CD4-positive, CD25-positive, alpha-beta regulatory T cell (primary cell): ENCODE measurements at regions not wholly inside any gene's neighbourhood (a gene's known extent, or its start where the extent isn't known, plus 50 kb on each side); places are given as distances from the start of the nearest gene placed in this dataset.
"Not testable (repeated sequence)": the region's sequence is repeated elsewhere in the genome, so short reads cannot be mapped to it uniquely, and the experiment has no call there.

ENCODE experiments used
- ATAC-seq, 2 donors: fragments of 150-1000 bp; cut with Tn5 transposase; one replicate each; pipeline ENCODE4 v1.10.0; 2021; ENCODE audit warnings: low read depth in 2 of 2, moderate number of reproducible peaks in 2 of 2, moderate library complexity in 1 of 2
- DNase-seq, 3 donors: peaks; one replicate each; pipeline versions ENCODE4 v3.0.0 to v3.0.0-alpha.2; 2012 to 2022; ENCODE audit warnings: mixed read lengths in 1 of 3
- H3K27ac ChIP-seq: one replicate; pipeline ENCODE4 v1.7.0; 2013; ENCODE audit warnings: mild to moderate bottlenecking, low read length; ENCODE audit not compliant: insufficient read depth, poor library complexity, severe bottlenecking
- H3K27me3 ChIP-seq: one replicate; pipeline ENCODE4 v1.7.0; 2013; ENCODE audit warnings: low read length; ENCODE audit not compliant: control insufficient read depth, insufficient read depth
- H3K36me3 ChIP-seq: one replicate; pipeline ENCODE4 v1.7.0; 2013; ENCODE audit warnings: mild to moderate bottlenecking, low read length, moderate library complexity; ENCODE audit not compliant: control insufficient read depth, insufficient read depth
- H3K4me1 ChIP-seq: 2 replicates; pipeline ENCODE4 v1.7.0; 2013; ENCODE audit warnings: mild to moderate bottlenecking, low read length; ENCODE audit not compliant: insufficient read depth, control insufficient read depth, poor library complexity, severe bottlenecking
- H3K4me3 ChIP-seq: one replicate; pipeline ENCODE4 v1.7.0; 2013; ENCODE audit warnings: low read depth, mild to moderate bottlenecking, low read length, moderate library complexity
- H3K9me3 ChIP-seq, 2 experiments: 1 replicate in 1 of 2; 2 replicates in 1 of 2; pipeline ENCODE4 v1.7.0; 2013; ENCODE audit warnings: low read length in 2 of 2, mild to moderate bottlenecking in 1 of 2, moderate library complexity in 1 of 2; ENCODE audit not compliant: control insufficient read depth in 2 of 2
- H3K27ac Mint-ChIP-seq, 3 donors: one replicate each; pipeline ENCODE4 v1.8.0; 2020 to 2022; ENCODE audit warnings: mild to moderate bottlenecking in 3 of 3, mixed read lengths in 3 of 3, moderate library complexity in 2 of 3
- H3K27me3 Mint-ChIP-seq: one replicate; pipeline ENCODE4 v1.8.0; 2022; ENCODE audit warnings: mild to moderate bottlenecking, mixed read lengths
- H3K36me3 Mint-ChIP-seq: one replicate; pipeline ENCODE4 v1.8.0; 2020; ENCODE audit warnings: mixed read lengths
- H3K4me1 Mint-ChIP-seq, 4 donors: one replicate each; pipeline ENCODE4 v1.8.0; 2020 to 2022; ENCODE audit warnings: mixed read lengths in 4 of 4, mild to moderate bottlenecking in 1 of 4
- H3K4me3 Mint-ChIP-seq, 4 donors: one replicate each; pipeline ENCODE4 v1.8.0; 2020 to 2022; ENCODE audit warnings: mild to moderate bottlenecking in 4 of 4, mixed read lengths in 4 of 4, moderate library complexity in 3 of 4
- H3K9me3 Mint-ChIP-seq, 7 donors: one replicate each; pipeline ENCODE4 v1.8.0; 2020 to 2022; ENCODE audit warnings: mixed read lengths in 7 of 7, mild to moderate bottlenecking in 3 of 7, moderate library complexity in 2 of 7

- Mint-ChIP-seq H3K4me3 (no peak overlapping the region), H3K9me3 (peaks cover 0 to 4% (median 0%) of the 10 kb centered on the region in 7 donors), H3K36me3 (no peaks in the 10 kb centered on the region), H3K4me1 (peaks cover 0 to 10% (median 1%) of the 10 kb centered on the region in 4 donors), H3K27ac (no peak overlapping the region), H3K27me3 (peaks cover 16% of the 10 kb centered on the region)
- H3K4me3 ChIP-seq = no peak overlapping the region
- H3K9me3 ChIP-seq = no peaks in the 10 kb centered on the region
- no peaks in the 10 kb centered on the region for H3K36me3 ChIP-seq
- ATAC-seq (no peak), DNase-seq (no peak)
- H3K27me3 ChIP-seq = peaks cover 14% of the 10 kb centered on the region
- no peaks in the 10 kb centered on the region for H3K4me1 ChIP-seq
- H3K27ac ChIP-seq = no peak overlapping the region
Measured at GRCh38 chr7:76129366-76129765, 72.3 kb upstream of the SRRM3 start.

GRCh38 chr7:76129836-76130235 lies 71.9 kb upstream of the SRRM3 start:
- H3K4me1 ChIP-seq = no peaks in the 10 kb centered on the region
- peaks cover 15% of the 10 kb centered on the region for H3K27me3 ChIP-seq
- no peaks in the 10 kb centered on the region for H3K36me3 ChIP-seq
- H3K9me3 Mint-ChIP-seq = peaks cover 0 to 4% (median 0%) of the 10 kb centered on the region in 7 donors
- no peak overlapping the region for H3K27ac ChIP-seq
- H3K4me1 Mint-ChIP-seq = peaks cover 0 to 10% (median 1%) of the 10 kb centered on the region in 4 donors
- H3K9me3 ChIP-seq = no peaks in the 10 kb centered on the region
- H3K27ac Mint-ChIP-seq = no peak overlapping the region
- DNase-seq = no peak
- no peak overlapping the region for H3K4me3 ChIP-seq
- ATAC-seq = no peak
- H3K4me3 Mint-ChIP-seq = no peak overlapping the region
- peaks cover 16% of the 10 kb centered on the region for H3K27me3 Mint-ChIP-seq
- no peaks in the 10 kb centered on the region for H3K36me3 Mint-ChIP-seq

- peak in 1 of 3 donors; percentile 35 for DNase-seq
- not testable (repeated sequence) for H3K4me1 ChIP-seq, H3K36me3 ChIP-seq, H3K4me3 Mint-ChIP-seq, H3K4me1 Mint-ChIP-seq, H3K9me3 Mint-ChIP-seq, H3K9me3 ChIP-seq, H3K27ac ChIP-seq, H3K4me3 ChIP-seq, ATAC-seq, H3K36me3 Mint-ChIP-seq
- H3K27me3 ChIP-seq = peaks cover 15% of the 10 kb centered on the region
- H3K27ac Mint-ChIP-seq = peak overlapping the region in 1 of 3 donors; percentile 16
- peaks cover 24% of the 10 kb centered on the region for H3K27me3 Mint-ChIP-seq
Measured at GRCh38 chr7:76130661-76131060, 71.0 kb upstream of the SRRM3 start.

GRCh38 chr7:76131887-76132286 lies 69.8 kb upstream of the SRRM3 start:
- H3K27ac Mint-ChIP-seq, H3K9me3 ChIP-seq, H3K4me1 Mint-ChIP-seq, H3K27ac ChIP-seq, H3K36me3 ChIP-seq, H3K9me3 Mint-ChIP-seq, H3K4me3 Mint-ChIP-seq, H3K4me1 ChIP-seq, DNase-seq, H3K4me3 ChIP-seq, ATAC-seq, H3K36me3 Mint-ChIP-seq: not testable (repeated sequence)
- H3K27me3 ChIP-seq = peaks cover 17% of the 10 kb centered on the region
- peaks cover 32% of the 10 kb centered on the region for H3K27me3 Mint-ChIP-seq

- no peaks in the 10 kb centered on the region for H3K36me3 ChIP-seq
- peaks cover 45% of the 10 kb centered on the region for H3K27me3 Mint-ChIP-seq
- H3K27ac Mint-ChIP-seq = peak overlapping the region; percentile 28 to 66 (median 50)
- H3K9me3 ChIP-seq = no peaks in the 10 kb centered on the region
- no peak overlapping the region for H3K27ac ChIP-seq
- peaks cover 0 to 10% (median 1%) of the 10 kb centered on the region in 4 donors for H3K4me1 Mint-ChIP-seq
- no peaks in the 10 kb centered on the region for H3K36me3 Mint-ChIP-seq
- H3K4me1 ChIP-seq = no peaks in the 10 kb centered on the region
- DNase-seq (peak in 1 of 3 donors; percentile 19), ATAC-seq (no peak)
- H3K4me3 Mint-ChIP-seq = peak overlapping the region in 3 of 4 donors; percentile 17 to 54 (median 39)
- H3K4me3 ChIP-seq = peak overlapping the region; percentile 27
- H3K9me3 Mint-ChIP-seq = peaks cover 0 to 4% (median 0%) of the 10 kb centered on the region in 7 donors
- peaks cover 17% of the 10 kb centered on the region for H3K27me3 ChIP-seq
Measured at GRCh38 chr7:76133164-76133775, 68.4 kb upstream of the SRRM3 start.

GRCh38 chr7:76133839-76134238 lies 67.9 kb upstream of the SRRM3 start:
- peaks cover 17% of the 10 kb centered on the region for H3K27me3 ChIP-seq
- no peaks in the 10 kb centered on the region for H3K4me1 ChIP-seq
- H3K36me3 ChIP-seq = no peaks in the 10 kb centered on the region
- Mint-ChIP-seq H3K27me3 (peaks cover 51% of the 10 kb centered on the region), H3K27ac (peak overlapping the region in 2 of 3 donors; percentile 50 to 66), H3K36me3 (no peaks in the 10 kb centered on the region), H3K9me3 (peaks cover 0 to 4% (median 0%) of the 10 kb centered on the region in 7 donors), H3K4me1 (peaks cover 0 to 10% (median 1%) of the 10 kb centered on the region in 4 donors), H3K4me3 (peak overlapping the region in 1 of 4 donors; percentile 39)
- H3K27ac ChIP-seq = no peak overlapping the region
- peak overlapping the region; percentile 27 for H3K4me3 ChIP-seq
- no peak for DNase-seq
- H3K9me3 ChIP-seq = no peaks in the 10 kb centered on the region
- ATAC-seq = no peak

GRCh38 chr7:76135263-76135662 lies 66.4 kb upstream of the SRRM3 start:
- DNase-seq, H3K36me3 ChIP-seq: not testable (repeated sequence)

More at GRCh38 chr7:76135263-76135662, 66.4 kb upstream of the SRRM3 start:
- H3K27ac Mint-ChIP-seq, H3K9me3 ChIP-seq, H3K36me3 Mint-ChIP-seq, H3K4me1 Mint-ChIP-seq, H3K4me3 Mint-ChIP-seq, H3K27ac ChIP-seq, ATAC-seq, H3K9me3 Mint-ChIP-seq, H3K4me1 ChIP-seq, H3K4me3 ChIP-seq: not testable (repeated sequence)
- peaks cover 49% of the 10 kb centered on the region for H3K27me3 Mint-ChIP-seq
- peaks cover 15% of the 10 kb centered on the region for H3K27me3 ChIP-seq
